Body of pancreas (tissue), 4 donors: ENCODE measurements at regions not wholly inside any gene's neighbourhood (a gene's known extent, or its start where the extent isn't known, plus 50 kb on each side); places are given as distances from the start of the nearest gene placed in this dataset.

Experiments
- ATAC-seq: fragments of 150-250 bp; one replicate; pipeline ENCODE4 v1.9.1; 2016
- DNase-seq, 4 donors: peaks; one replicate each; pipeline ENCODE4 v3.0.0-alpha.2; 2019
- H3K27ac ChIP-seq, 4 donors: fragments of 200-600 bp; sonication (generic); 1 replicate in 3 of 4; 2 replicates in 1 of 4; pipeline versions ENCODE4 v1.5.1 to v1.6.1; 2016 to 2019; ENCODE audit warnings: mild to moderate bottlenecking in 1 of 4, mixed read lengths in 1 of 4, moderate library complexity in 1 of 4
- H3K27me3 ChIP-seq, 2 donors: fragments of 200-600 bp; sonication (generic); one replicate each; pipeline ENCODE4 v1.6.0; 2016; ENCODE audit warnings: mild to moderate bottlenecking in 1 of 2
- H3K36me3 ChIP-seq, 2 donors: fragments of 200-600 bp; sonication (generic); replicated peaks in 1 of 2; 2 replicates each; pipeline ENCODE4 v1.5.1; 2016; ENCODE audit warnings: low read depth in 2 of 2; ENCODE audit not compliant: insufficient read depth in 1 of 2
- H3K4me1 ChIP-seq: fragments of 200-600 bp; sonication (generic); one replicate; pipeline ENCODE4 v1.6.0; 2016
- H3K4me3 ChIP-seq, 2 donors: fragments of 200-600 bp; sonication (generic); 1 replicate in 1 of 2; 2 replicates in 1 of 2; pipeline ENCODE4 v1.5.1; 2016 to 2019
- H3K9me3 ChIP-seq, 3 donors: fragments of 200-600 bp; sonication (generic); 1 replicate in 2 of 3; 2 replicates in 1 of 3; pipeline ENCODE4 v1.5.1; 2016
- CTCF ChIP-seq, 7 experiments: fragments of 450-650 bp in 4 of 7; fragments of 200-600 bp in 3 of 7; sonication (generic) in 3 of 7; IDR thresholded peaks; one replicate each; pipeline ENCODE4 v1.5.1; 2016 to 2019; ENCODE audit warnings: antibody characterized with exemption in 7 of 7
- POLR2A ChIP-seq, 3 donors: fragments of 450-650 bp; IDR thresholded peaks; one replicate each; pipeline ENCODE4 v1.6.1; 2016; ENCODE audit warnings: antibody characterized with exemption in 3 of 3, mild to moderate bottlenecking in 2 of 3
- WGBS, 2 donors: methylation state at CpG; one replicate each; pipeline ENCODE4 v1.1.5; 2017; 5-methylcytosine and 5-hydroxymethylcytosine counted together
- intact Hi-C: fragments of 100-400 bp; cut with DNase I; formaldehyde crosslinking; loops from one replicate; pipeline ENCODE4 v1.15.1; 2023

GRCh38 chrX:96006281-96006680, 678.4 kb upstream of the DIAPH2 start:
- Histone ChIP-seq H3K27ac (no peak overlapping the region), H3K27me3 (no peaks in the 10 kb centered on the region), H3K36me3 (no peaks in the 10 kb centered on the region), H3K9me3 (no peaks in the 10 kb centered on the region), H3K4me3 (no peak overlapping the region), H3K4me1 (no peaks in the 10 kb centered on the region)
- peak in 2 of 4 donors; percentile 6 to 12 for DNase-seq
- 61 to 63% methylated on average over 3 to 4 of the region's 4 CpGs for WGBS, 2 donors
- no peak for ATAC-seq
- intact Hi-C loops = no loop called here
- no peak for TF ChIP-seq POLR2A (IDR thresholded peaks at IDR 0.05)
- no peak for TF ChIP-seq CTCF (IDR thresholded peaks at IDR 0.05)

- Histone ChIP-seq H3K27ac (no peak overlapping the region), H3K4me3 (no peak overlapping the region), H3K27me3 (no peaks in the 10 kb centered on the region), H3K9me3 (no peaks in the 10 kb centered on the region), H3K36me3 (no peaks in the 10 kb centered on the region), H3K4me1 (no peaks in the 10 kb centered on the region)
- DNase-seq (no peak), ATAC-seq (no peak)
- intact Hi-C loops = no loop called here
- no peak for TF ChIP-seq CTCF (IDR thresholded peaks at IDR 0.05)
- TF ChIP-seq POLR2A (IDR thresholded peaks at IDR 0.05) = no peak
- 39 to 67% methylated on average over 2 of the region's 2 CpGs for WGBS, 2 donors
Observed at GRCh38 chrX:96027407-96027806, 657.2 kb upstream of the DIAPH2 start.

- intact Hi-C loops = no loop called here
- TF ChIP-seq CTCF (IDR thresholded peaks at IDR 0.05) (no peak), POLR2A (IDR thresholded peaks at IDR 0.05) (no peak)
Observed at GRCh38 chrX:96052078-96052477, 632.6 kb upstream of the DIAPH2 start.

GRCh38 chrX:96081891-96082290, 602.8 kb upstream of the DIAPH2 start:
- intact Hi-C loops = no loop called here
- no peak overlapping the region for H3K27ac ChIP-seq
- no peaks in the 10 kb centered on the region for H3K9me3 ChIP-seq
- DNase-seq (no peak), ATAC-seq (no peak)
- no peaks in the 10 kb centered on the region for H3K27me3 ChIP-seq
- TF ChIP-seq CTCF (IDR thresholded peaks at IDR 0.05) (no peak), POLR2A (IDR thresholded peaks at IDR 0.05) (no peak)
- H3K4me1 ChIP-seq = no peaks in the 10 kb centered on the region
- H3K4me3 ChIP-seq = no peak overlapping the region
- H3K36me3 ChIP-seq = no peaks in the 10 kb centered on the region

More at GRCh38 chrX:96052078-96052477, 632.6 kb upstream of the DIAPH2 start:
- Histone ChIP-seq H3K27ac (no peak overlapping the region), H3K4me1 (no peaks in the 10 kb centered on the region), H3K36me3 (no peaks in the 10 kb centered on the region), H3K9me3 (no peaks in the 10 kb centered on the region), H3K27me3 (no peaks in the 10 kb centered on the region), H3K4me3 (no peak overlapping the region)
- ATAC-seq = no peak
- no peak for DNase-seq
- WGBS, 2 donors = 45 to 47% methylated on average over 2 of the region's 2 CpGs

GRCh38 chrX:96094616-96095015, 590.0 kb upstream of the DIAPH2 start:
- intact Hi-C loops = no loop called here
- TF ChIP-seq CTCF (IDR thresholded peaks at IDR 0.05) (no peak), POLR2A (IDR thresholded peaks at IDR 0.05) (no peak)

More at GRCh38 chrX:96094616-96095015, 590.0 kb upstream of the DIAPH2 start:
- Histone ChIP-seq H3K9me3 (no peaks in the 10 kb centered on the region), H3K27me3 (no peaks in the 10 kb centered on the region), H3K27ac (no peak overlapping the region), H3K36me3 (no peaks in the 10 kb centered on the region), H3K4me3 (no peak overlapping the region), H3K4me1 (no peaks in the 10 kb centered on the region)
- 59 to 62% methylated on average over 5 of the region's 5 CpGs for WGBS, 2 donors
- ATAC-seq = no peak
- DNase-seq = no peak
